Epithelial cell of esophagus (primary cell): ENCODE measurements at regions not wholly inside any gene's neighbourhood (a gene's known extent, or its start where the extent isn't known, plus 50 kb on each side); places are given as distances from the start of the nearest gene placed in this dataset.
"Not testable (repeated sequence)": the region's sequence is repeated elsewhere in the genome, so short reads cannot be mapped to it uniquely, and the experiment has no call there.

Experiments
- DNase-seq: peaks from one replicate; pipeline ENCODE4 v3.0.0; 2010; ENCODE audit warnings: low read depth
- H3K4me3 ChIP-seq: 2 replicates; pipeline ENCODE4 v1.5.1; 2011; ENCODE audit warnings: mild to moderate bottlenecking, low read length, control low read depth
- TF ChIP-seq, protein P1 (sequence below): IDR thresholded peaks from 2 replicates; pipeline ENCODE4 v1.5.1; 2011; ENCODE audit warnings: low read depth, mild to moderate bottlenecking, low read length, control low read depth, inconsistent platforms; ENCODE audit not compliant: insufficient read depth; ENCODE audit errors: missing control alignments

DNA sequence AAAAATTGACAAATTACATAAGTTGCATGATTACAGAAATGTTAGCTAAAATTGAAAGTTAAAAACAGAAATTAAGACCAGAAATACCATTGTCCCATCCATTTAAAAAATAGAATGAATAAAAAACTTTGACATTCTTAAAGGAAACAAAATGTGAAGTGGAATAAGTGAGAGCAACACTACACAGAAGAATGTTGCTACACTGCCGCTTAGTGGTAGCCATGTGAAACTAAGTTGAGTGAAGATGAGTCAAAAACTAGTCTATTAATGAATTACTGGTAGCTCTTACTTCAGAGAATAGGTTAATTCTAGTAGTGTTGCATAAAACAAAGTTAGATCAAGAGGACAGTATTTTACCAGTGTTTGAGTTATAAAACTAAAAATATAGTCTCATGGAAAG is 571.0 kb upstream of the KLHL4 start:
- TF ChIP-seq, protein P1, sequence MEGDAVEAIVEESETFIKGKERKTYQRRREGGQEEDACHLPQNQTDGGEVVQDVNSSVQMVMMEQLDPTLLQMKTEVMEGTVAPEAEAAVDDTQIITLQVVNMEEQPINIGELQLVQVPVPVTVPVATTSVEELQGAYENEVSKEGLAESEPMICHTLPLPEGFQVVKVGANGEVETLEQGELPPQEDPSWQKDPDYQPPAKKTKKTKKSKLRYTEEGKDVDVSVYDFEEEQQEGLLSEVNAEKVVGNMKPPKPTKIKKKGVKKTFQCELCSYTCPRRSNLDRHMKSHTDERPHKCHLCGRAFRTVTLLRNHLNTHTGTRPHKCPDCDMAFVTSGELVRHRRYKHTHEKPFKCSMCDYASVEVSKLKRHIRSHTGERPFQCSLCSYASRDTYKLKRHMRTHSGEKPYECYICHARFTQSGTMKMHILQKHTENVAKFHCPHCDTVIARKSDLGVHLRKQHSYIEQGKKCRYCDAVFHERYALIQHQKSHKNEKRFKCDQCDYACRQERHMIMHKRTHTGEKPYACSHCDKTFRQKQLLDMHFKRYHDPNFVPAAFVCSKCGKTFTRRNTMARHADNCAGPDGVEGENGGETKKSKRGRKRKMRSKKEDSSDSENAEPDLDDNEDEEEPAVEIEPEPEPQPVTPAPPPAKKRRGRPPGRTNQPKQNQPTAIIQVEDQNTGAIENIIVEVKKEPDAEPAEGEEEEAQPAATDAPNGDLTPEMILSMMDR, result peak; percentile 55
- no peak overlapping the region for H3K4me3 ChIP-seq
- DNase-seq, result peak; percentile 30

GRCh38 chrX:86964321-86964720 is 553.3 kb upstream of the KLHL4 start:
- no peak overlapping the region for H3K4me3 ChIP-seq
- TF ChIP-seq, protein P1, result no peak
- DNase-seq, result no peak

- no peak for DNase-seq
Measured at GRCh38 chrX:86981326-86981879, 536.2 kb upstream of the KLHL4 start.

GRCh38 chrX:86987351-86987750 is 530.3 kb upstream of the KLHL4 start:
- DNase-seq, H3K4me3 ChIP-seq: not testable (repeated sequence)

More at GRCh38 chrX:86981326-86981879, 536.2 kb upstream of the KLHL4 start:
- TF ChIP-seq, protein P1, result no peak
- H3K4me3 ChIP-seq, result no peak overlapping the region

GRCh38 chrX:87003031-87003430 is 514.6 kb upstream of the KLHL4 start:
- TF ChIP-seq, protein P1, result no peak
- DNase-seq, result no peak
- no peak overlapping the region for H3K4me3 ChIP-seq

GRCh38 chrX:87005183-87005582 is 512.4 kb upstream of the KLHL4 start:
- TF ChIP-seq, protein P1, result no peak
- no peak overlapping the region for H3K4me3 ChIP-seq
- DNase-seq, result no peak

GRCh38 chrX:87005885-87006284 is 511.7 kb upstream of the KLHL4 start:
- TF ChIP-seq, protein P1, result no peak
- no peak for DNase-seq
- no peak overlapping the region for H3K4me3 ChIP-seq

- DNase-seq, result no peak
- TF ChIP-seq, protein P1, result no peak
- H3K4me3 ChIP-seq, result no peak overlapping the region
Measured at GRCh38 chrX:87006561-87006960, 511.0 kb upstream of the KLHL4 start.
